GM12864 (cell line): ENCODE measurements at regions not wholly inside any gene's neighbourhood (a gene's known extent, or its start where the extent isn't known, plus 50 kb on each side); places are given as distances from the start of the nearest gene placed in this dataset.

Experiments
- DNase-seq: peaks from one replicate; pipeline ENCODE4 v3.0.0-alpha.2; 2011; ENCODE audit warnings: low read depth
- H3K4me3 ChIP-seq: 2 replicates; pipeline ENCODE4 v1.5.1; 2011; ENCODE audit warnings: mild to moderate bottlenecking, low read depth, low read length, control low read depth
- TF ChIP-seq, protein P1 (sequence below): IDR thresholded peaks from 2 replicates; pipeline ENCODE4 v1.5.1; 2011; ENCODE audit warnings: low read depth, mild to moderate bottlenecking, moderate library complexity, low read length, control low read depth, inconsistent platforms; ENCODE audit errors: missing control alignments

- TF ChIP-seq, protein P1, sequence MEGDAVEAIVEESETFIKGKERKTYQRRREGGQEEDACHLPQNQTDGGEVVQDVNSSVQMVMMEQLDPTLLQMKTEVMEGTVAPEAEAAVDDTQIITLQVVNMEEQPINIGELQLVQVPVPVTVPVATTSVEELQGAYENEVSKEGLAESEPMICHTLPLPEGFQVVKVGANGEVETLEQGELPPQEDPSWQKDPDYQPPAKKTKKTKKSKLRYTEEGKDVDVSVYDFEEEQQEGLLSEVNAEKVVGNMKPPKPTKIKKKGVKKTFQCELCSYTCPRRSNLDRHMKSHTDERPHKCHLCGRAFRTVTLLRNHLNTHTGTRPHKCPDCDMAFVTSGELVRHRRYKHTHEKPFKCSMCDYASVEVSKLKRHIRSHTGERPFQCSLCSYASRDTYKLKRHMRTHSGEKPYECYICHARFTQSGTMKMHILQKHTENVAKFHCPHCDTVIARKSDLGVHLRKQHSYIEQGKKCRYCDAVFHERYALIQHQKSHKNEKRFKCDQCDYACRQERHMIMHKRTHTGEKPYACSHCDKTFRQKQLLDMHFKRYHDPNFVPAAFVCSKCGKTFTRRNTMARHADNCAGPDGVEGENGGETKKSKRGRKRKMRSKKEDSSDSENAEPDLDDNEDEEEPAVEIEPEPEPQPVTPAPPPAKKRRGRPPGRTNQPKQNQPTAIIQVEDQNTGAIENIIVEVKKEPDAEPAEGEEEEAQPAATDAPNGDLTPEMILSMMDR: no peak
- H3K4me3 ChIP-seq: no peak overlapping the region
- no peak for DNase-seq
These were observed 223.5 kb upstream of the SLC10A2 start for GRCh38 chr13:103289681-103290080.

DNA sequence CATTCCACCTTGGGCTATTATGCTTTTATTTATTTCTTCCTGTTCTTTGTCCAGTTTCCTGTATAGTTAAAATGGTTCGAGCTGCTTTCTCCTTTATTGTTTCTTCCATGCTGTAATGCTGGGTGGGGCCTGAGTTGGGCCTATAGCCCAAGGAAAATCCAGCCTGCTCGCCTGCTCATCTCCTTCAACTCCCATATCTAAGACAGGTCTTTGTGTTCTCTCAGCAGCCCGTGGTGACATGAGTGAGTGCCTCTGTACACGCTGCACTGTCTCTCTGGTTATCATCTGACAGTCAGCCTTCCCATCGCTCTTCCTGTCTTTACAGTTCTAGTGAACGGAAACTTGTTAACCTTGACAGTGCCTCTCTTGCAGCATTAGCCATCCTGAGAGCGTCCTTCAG is 221.9 kb upstream of the SLC10A2 start:
- no peak overlapping the region for H3K4me3 ChIP-seq
- TF ChIP-seq, protein P1: no peak
- DNase-seq: no peak

- H3K4me3 ChIP-seq: no peak overlapping the region
- TF ChIP-seq, protein P1: no peak
- DNase-seq: no peak
These were observed 221.4 kb upstream of the SLC10A2 start for GRCh38 chr13:103287659-103288058.

DNA sequence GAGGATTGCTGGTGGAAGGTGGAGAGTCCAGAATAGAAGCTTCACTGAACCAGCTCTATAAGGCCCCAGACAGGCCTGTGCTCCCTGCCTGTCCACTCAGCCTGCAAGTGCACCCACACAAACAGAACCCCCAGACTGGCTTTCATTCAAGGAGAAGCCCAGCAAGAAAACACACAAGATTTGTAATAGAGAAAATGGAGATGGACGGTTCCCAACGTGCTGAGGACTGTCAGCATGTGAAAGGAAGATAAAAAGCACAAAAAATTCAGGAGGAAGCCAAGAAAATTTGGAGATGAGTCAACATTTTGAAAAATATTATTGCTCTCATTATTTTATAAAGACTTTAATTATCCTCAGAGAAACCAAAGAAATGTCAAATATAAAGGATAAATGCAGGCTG is 218.2 kb upstream of the SLC10A2 start:
- TF ChIP-seq, protein P1: no peak
- no peak for DNase-seq
- no peak overlapping the region for H3K4me3 ChIP-seq

GRCh38 chr13:103283451-103283820 is 217.2 kb upstream of the SLC10A2 start:
- TF ChIP-seq, protein P1: no peak
- H3K4me3 ChIP-seq: no peak overlapping the region
- DNase-seq: no peak

DNA sequence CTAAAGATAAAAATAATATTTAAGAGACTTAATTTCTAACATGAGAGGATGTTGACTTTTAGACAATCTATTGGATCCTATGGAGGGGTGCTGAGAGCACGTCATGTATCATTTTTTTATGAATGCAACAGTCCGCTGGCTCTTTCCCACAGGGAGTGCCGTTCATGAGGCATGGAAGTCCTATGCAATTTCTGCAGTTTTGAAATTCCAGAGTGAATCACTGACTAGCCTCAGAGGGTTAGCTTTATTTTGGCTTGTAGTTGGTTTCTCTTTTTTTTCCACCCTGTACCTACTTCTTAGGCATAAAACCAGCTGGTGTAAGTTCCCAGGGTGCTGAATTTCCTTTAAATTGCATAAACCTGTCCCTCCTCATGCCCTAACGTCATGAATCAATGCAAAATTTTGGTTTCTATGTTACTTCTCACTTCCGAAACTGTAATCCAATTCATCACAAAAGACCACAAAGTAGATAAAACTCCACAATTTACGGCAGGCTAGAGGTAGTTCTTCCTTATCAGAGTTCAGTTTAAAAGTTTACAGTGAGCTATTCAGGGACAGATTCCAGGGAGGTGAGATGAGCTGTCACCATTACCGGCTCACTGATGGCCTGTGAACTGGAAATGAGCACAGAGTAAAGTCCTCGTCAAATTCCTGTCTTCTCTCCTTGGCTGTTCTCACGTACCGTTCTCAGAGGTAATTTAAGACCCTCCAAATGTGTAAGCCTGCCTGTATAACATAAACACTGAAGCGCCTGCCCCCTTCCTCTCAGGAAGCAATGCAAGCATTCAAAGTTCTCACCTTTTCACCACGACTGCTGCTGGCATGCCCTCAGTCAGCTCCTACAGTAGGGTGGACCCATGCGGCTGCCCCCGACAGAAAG is 216.6 kb upstream of the SLC10A2 start:
- TF ChIP-seq, protein P1: no peak
- no peak for DNase-seq
- no peak overlapping the region for H3K4me3 ChIP-seq
